Activated CD8-positive, alpha-beta T cell treated with anti-CD3 and anti-CD28 coated beads for 36 hours (primary cell): ENCODE measurements at regions not wholly inside any gene's neighbourhood (a gene's known extent, or its start where the extent isn't known, plus 50 kb on each side); places are given as distances from the start of the nearest gene placed in this dataset.

Experiments
- ATAC-seq: fragments of 200-7000 bp; cut with Tn5 transposase; one replicate; pipeline ENCODE4 v1.10.0; 2021; ENCODE audit warnings: mild to moderate bottlenecking, moderate library complexity
- CTCF ChIA-PET: fragments of 350-600 bp; sonication (Branson Sonifier 250); formaldehyde crosslinking; loops from one replicate; lab custom pipeline; 2021; ENCODE audit warnings: antibody characterized with exemption; lab: Charles Lee
- POLR2A ChIA-PET: fragments of 350-600 bp; sonication (Branson Sonifier 250); formaldehyde crosslinking; loops from one replicate; lab custom pipeline; 2021; ENCODE audit warnings: antibody characterized with exemption; lab: Charles Lee
- DNase-seq: peaks from one replicate; pipeline ENCODE4 v3.0.0-alpha.2; 2020
- H3K27ac Mint-ChIP-seq: one replicate; pipeline ENCODE4 v1.8.0; 2021; ENCODE audit warnings: mild to moderate bottlenecking, mixed read lengths
- H3K27me3 Mint-ChIP-seq: one replicate; pipeline ENCODE4 v1.8.0; 2021; ENCODE audit warnings: mixed read lengths
- H3K36me3 Mint-ChIP-seq: one replicate; pipeline ENCODE4 v1.8.0; 2021; ENCODE audit warnings: low read depth, mixed read lengths
- H3K4me1 Mint-ChIP-seq: one replicate; pipeline ENCODE4 v1.8.0; 2021; ENCODE audit warnings: low read depth, mixed read lengths
- H3K4me3 Mint-ChIP-seq: one replicate; pipeline ENCODE4 v1.8.0; 2021; ENCODE audit warnings: mild to moderate bottlenecking, moderate library complexity, mixed read lengths
- H3K9me3 Mint-ChIP-seq: one replicate; pipeline ENCODE4 v1.8.0; 2021; ENCODE audit warnings: mixed read lengths
- intact Hi-C: fragments of 100-400 bp; cut with micrococcal nuclease; formaldehyde crosslinking; loops from one replicate; pipeline ENCODE4 v1.10.0; 2022
- TF ChIP-seq, protein P1 (sequence below): fragments of 200-600 bp; IDR thresholded peaks from one replicate; pipeline ENCODE4 v1.8.0; 2022; ENCODE audit warnings: antibody characterized with exemption, mild to moderate bottlenecking

DNA sequence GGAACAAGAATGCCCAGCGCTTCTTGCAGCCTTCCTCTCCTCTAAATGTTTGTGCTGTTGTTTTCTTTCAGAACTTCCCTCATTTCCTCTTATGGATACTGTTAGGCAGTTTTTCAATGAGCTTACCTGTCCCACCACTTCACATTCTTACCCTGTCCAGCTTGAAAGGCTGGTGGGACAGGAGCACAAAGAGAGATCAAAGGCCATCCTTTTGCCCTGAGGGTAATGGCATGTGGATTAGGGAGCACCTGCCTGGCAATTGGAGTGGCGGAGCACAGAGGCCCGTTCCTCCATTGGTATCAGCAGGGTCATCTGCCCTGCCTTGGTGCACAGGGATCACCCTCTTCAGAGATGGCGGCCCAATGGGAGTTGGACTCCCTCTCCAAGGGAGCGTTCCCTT, 170.1 kb upstream of the UBE3A start:
- Mint-ChIP-seq H3K4me3 (no peak overlapping the region), H3K36me3 (no peaks in the 10 kb centered on the region), H3K27me3 (no peaks in the 10 kb centered on the region), H3K27ac (no peak overlapping the region), H3K9me3 (no peaks in the 10 kb centered on the region), H3K4me1 (no peaks in the 10 kb centered on the region)
- intact Hi-C loops: no loop called here
- CTCF ChIA-PET: no interaction called here
- ATAC-seq (no peak), DNase-seq (no peak)
- POLR2A ChIA-PET: no interaction called here
- TF ChIP-seq, protein P1, sequence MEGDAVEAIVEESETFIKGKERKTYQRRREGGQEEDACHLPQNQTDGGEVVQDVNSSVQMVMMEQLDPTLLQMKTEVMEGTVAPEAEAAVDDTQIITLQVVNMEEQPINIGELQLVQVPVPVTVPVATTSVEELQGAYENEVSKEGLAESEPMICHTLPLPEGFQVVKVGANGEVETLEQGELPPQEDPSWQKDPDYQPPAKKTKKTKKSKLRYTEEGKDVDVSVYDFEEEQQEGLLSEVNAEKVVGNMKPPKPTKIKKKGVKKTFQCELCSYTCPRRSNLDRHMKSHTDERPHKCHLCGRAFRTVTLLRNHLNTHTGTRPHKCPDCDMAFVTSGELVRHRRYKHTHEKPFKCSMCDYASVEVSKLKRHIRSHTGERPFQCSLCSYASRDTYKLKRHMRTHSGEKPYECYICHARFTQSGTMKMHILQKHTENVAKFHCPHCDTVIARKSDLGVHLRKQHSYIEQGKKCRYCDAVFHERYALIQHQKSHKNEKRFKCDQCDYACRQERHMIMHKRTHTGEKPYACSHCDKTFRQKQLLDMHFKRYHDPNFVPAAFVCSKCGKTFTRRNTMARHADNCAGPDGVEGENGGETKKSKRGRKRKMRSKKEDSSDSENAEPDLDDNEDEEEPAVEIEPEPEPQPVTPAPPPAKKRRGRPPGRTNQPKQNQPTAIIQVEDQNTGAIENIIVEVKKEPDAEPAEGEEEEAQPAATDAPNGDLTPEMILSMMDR: no peak

DNA sequence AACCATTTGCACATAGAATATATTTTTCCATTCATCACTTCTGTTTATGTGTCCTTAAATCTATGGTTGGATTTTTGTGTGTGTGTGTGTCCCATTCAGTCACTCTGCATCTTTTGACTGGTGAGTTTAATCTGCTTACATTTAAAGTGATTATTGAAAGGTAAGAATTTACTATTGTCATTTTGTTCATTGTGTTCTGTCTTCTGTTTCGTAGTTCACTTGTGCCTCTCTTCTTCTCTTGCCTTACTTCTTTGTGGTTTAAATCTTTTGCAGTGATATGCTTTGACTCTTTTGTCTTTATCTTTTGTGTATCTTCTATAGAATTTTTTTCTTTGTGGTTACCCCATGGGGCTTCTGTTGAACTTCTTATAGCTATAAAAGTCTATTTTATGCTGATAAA, 166.3 kb upstream of the UBE3A start:
- Mint-ChIP-seq H3K4me1 (no peaks in the 10 kb centered on the region), H3K4me3 (no peak overlapping the region), H3K27ac (no peak overlapping the region), H3K36me3 (no peaks in the 10 kb centered on the region), H3K9me3 (no peaks in the 10 kb centered on the region), H3K27me3 (no peaks in the 10 kb centered on the region)
- POLR2A ChIA-PET: no interaction called here
- no peak for ATAC-seq
- intact Hi-C loops: no loop called here
- TF ChIP-seq, protein P1: no peak
- DNase-seq: no peak
- CTCF ChIA-PET: no interaction called here

DNA sequence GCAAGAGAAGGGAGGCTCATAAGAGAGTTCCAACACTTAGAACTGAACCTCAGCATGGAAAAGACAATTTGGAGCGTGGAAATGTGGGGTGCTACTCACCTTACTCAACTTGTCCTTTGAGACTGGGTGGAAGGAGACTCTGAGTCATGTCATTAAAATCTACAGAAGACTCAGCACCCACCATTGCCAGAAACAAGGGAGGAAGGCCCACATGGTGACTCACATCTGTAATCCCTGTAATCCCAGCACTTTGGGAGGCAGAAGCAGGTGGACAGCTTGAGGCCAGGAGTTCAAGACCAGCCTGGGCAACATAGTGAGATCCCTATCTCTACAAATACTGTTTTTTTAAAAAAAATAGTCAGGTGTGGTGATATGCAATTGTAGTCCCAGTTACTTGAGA, 161.9 kb upstream of the UBE3A start:
- Mint-ChIP-seq H3K9me3 (peaks cover 2% of the 10 kb centered on the region), H3K4me3 (no peak overlapping the region), H3K36me3 (no peaks in the 10 kb centered on the region), H3K4me1 (no peaks in the 10 kb centered on the region), H3K27me3 (peaks cover 2% of the 10 kb centered on the region), H3K27ac (no peak overlapping the region)
- ChIA-PET POLR2A (no interaction called here), CTCF (no interaction called here)
- TF ChIP-seq, protein P1: no peak
- intact Hi-C loops: no loop called here
- DNase-seq: no peak
- ATAC-seq: no peak

DNA sequence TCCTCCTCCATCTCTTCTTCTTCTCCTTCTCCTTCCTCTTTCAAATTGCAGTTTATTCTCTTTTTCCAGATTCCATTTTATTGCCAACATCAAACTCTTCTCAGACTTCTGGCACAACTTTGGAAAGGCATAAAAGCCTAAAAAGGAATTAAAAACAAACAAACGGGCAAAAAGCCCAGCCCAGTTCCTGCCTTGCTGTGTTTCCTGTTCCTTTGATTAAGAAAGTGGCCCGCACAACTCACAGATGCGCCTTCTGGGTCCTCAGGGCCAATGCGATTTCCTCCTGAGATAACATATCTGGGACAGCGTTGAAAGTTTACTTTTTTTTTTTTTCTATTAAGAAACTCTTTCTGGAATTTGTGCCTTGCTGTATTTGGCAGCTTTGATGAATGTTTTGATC, 158.7 kb upstream of the UBE3A start:
- Mint-ChIP-seq H3K4me3 (no peak overlapping the region), H3K27ac (no peak overlapping the region), H3K9me3 (peaks cover 2% of the 10 kb centered on the region), H3K4me1 (no peaks in the 10 kb centered on the region), H3K36me3 (no peaks in the 10 kb centered on the region), H3K27me3 (peaks cover 2% of the 10 kb centered on the region)
- TF ChIP-seq, protein P1: no peak
- ATAC-seq (no peak), DNase-seq (no peak)
- ChIA-PET POLR2A (no interaction called here), CTCF (no interaction called here)
- intact Hi-C loops: no loop called here

DNA sequence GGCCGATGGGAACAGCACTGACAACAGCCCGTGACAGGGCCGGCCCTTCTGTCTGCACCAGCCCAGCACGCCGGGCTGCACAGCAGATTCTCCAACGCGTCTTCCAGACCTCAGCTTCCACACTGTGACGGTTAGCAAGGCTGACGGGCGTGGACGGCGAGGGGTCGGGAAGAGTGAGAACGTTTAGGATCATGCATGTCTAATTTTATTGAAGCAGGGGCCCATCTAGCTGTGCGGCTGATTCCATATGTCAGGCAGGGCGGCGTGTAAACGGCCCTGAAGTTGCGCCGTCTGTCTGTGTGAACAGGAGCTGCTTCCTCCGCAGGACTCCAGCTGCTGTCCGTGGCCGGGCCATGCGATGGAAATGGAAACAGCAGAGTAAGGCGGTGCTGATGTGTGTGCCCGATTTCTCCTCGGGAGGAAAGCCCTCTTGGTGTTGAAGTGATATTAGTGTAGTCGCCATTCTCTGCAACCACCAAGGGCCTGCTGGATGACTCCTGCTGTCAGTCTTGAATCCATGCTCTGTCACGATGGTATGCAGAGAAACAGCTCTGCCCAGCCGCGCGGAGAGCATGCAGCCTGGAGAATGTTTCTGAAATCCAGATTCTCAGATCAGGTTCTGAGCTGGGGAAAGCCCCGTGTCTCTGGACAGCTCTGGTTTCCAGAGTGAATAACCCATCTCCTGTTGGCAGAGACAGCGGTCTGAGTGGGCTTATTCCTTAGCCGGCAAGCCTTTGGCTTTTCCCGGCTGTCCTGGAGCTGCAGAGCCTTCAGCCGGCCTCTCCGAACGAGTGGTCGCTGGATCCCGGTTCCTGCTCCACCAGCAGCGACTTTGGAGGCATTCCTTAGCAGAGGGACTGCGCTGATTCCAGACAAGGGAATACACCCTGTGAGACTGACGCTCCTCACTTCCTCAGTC, 158.1 kb upstream of the UBE3A start:
- no peak for DNase-seq
- POLR2A ChIA-PET: no interaction called here
- TF ChIP-seq, protein P1: no peak
- no peaks in the 10 kb centered on the region for H3K36me3 Mint-ChIP-seq
- H3K9me3 Mint-ChIP-seq: peaks cover 3% of the 10 kb centered on the region
- H3K27ac Mint-ChIP-seq: no peak overlapping the region
- H3K27me3 Mint-ChIP-seq: peaks cover 2% of the 10 kb centered on the region
- no peaks in the 10 kb centered on the region for H3K4me1 Mint-ChIP-seq
- no peak for ATAC-seq
- CTCF ChIA-PET: no interaction called here
- intact Hi-C loops: no loop called here
- H3K4me3 Mint-ChIP-seq: no peak overlapping the region
